RWPE1 (cell line): ENCODE measurements at regions not wholly inside any gene's neighbourhood (a gene's known extent, or its start where the extent isn't known, plus 50 kb on each side); places are given as distances from the start of the nearest gene placed in this dataset.

Source experiments
- CTCF ChIA-PET: fragments of 350-600 bp; sonication (Branson Sonifier 250); formaldehyde crosslinking; extraction: SDS; loops from one replicate; lab custom pipeline; 2021; lab: Yijun Ruan, JAX
- POLR2A ChIA-PET: fragments of 400-600 bp; formaldehyde crosslinking; extraction: SDS; loops from one replicate; lab custom pipeline; 2020; ENCODE audit warnings: antibody characterized with exemption; ENCODE audit not compliant: low non-redundant PET; lab: Yijun Ruan, JAX
- DNase-seq: peaks from one replicate; pipeline ENCODE4 v3.0.0; 2012; ENCODE audit warnings: low spot score
- H3K27ac ChIP-seq: fragments of 450-650 bp; 2 replicates; pipeline ENCODE4 v1.5.1; 2017
- TF ChIP-seq, protein P1 (sequence below): fragments of 450-650 bp; conservative IDR thresholded peaks from 2 replicates; pipeline ENCODE4 v1.5.1; 2017; ENCODE audit warnings: low read depth, mild to moderate bottlenecking

DNA sequence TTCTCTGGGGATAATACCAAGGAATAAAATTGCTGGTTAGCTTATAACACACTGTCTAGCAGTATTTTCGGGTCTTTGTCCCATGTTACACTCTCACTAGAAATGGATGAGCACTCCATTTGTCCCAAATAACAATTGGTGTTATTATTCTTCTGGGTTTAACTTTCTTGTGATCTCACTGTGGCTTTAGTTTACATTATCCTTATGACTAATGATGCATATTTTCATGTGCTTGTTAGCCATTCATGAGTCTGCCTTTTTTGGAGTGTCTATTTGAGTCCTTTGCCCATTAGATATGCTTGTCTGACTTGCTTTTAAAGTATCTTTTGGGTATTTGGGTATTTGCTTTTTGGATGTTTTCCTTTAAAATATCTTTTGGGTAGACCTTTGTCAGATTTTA is 372.9 kb upstream of the TENM3 start:
- TF ChIP-seq, protein P1, sequence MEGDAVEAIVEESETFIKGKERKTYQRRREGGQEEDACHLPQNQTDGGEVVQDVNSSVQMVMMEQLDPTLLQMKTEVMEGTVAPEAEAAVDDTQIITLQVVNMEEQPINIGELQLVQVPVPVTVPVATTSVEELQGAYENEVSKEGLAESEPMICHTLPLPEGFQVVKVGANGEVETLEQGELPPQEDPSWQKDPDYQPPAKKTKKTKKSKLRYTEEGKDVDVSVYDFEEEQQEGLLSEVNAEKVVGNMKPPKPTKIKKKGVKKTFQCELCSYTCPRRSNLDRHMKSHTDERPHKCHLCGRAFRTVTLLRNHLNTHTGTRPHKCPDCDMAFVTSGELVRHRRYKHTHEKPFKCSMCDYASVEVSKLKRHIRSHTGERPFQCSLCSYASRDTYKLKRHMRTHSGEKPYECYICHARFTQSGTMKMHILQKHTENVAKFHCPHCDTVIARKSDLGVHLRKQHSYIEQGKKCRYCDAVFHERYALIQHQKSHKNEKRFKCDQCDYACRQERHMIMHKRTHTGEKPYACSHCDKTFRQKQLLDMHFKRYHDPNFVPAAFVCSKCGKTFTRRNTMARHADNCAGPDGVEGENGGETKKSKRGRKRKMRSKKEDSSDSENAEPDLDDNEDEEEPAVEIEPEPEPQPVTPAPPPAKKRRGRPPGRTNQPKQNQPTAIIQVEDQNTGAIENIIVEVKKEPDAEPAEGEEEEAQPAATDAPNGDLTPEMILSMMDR = no peak
- H3K27ac ChIP-seq = no peak overlapping the region
- CTCF ChIA-PET = no interaction called here
- no peak for DNase-seq
- POLR2A ChIA-PET = no interaction called here

DNA sequence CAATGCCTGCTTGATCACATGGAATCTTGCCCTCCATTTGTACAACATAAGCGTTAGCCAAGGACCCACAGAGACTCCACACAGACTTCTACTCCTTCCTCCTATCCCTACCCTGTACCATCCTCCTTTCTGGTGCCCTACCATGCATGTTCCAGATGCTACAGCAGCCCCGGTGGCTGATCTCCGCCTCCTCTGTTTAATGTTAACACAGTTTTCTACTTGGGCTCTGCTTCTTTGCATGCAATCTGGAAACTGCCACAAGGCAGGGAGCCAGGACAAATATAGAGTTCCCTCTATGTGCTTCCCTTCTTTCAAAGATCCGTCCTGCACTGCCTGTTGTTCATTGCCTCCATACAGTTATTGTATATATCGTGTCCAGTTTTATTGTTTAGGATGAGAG is 368.6 kb upstream of the TENM3 start:
- TF ChIP-seq, protein P1 = no peak
- no peak overlapping the region for H3K27ac ChIP-seq
- no peak for DNase-seq
- POLR2A ChIA-PET = no interaction called here
- CTCF ChIA-PET = interaction anchor here (0.7 kb wide), 1 partner anchor 1076 kb away, joined by 3 read pairs; no protein-coding TSS in a partner anchor

DNA sequence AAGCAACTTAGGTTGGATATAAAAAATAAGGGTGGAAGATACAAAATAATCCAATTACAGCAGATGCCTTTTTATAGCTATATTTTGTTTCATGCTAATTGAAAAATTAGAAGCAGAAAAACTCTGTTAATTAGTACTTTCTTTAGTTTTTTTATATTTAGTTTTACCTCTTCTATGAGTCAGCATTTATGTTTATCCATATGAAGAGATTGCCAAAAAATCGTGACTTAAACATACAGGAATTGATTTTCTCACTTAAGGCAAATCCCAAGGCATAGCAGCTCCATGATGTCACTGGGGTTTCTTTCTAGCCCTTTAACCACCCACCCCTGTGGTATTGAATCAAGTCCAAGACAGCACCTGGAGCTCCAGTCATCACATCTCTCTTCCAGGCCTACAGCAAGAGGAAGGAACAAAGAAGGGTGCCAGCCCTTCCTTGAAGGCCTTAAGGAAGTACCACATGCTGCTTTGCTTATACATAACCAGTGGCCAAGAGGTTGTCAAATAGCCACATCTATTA is 365.8 kb upstream of the TENM3 start:
- ChIA-PET CTCF (no interaction called here), POLR2A (no interaction called here)
- no peak overlapping the region for H3K27ac ChIP-seq
- TF ChIP-seq, protein P1 = no peak
- DNase-seq = peak; percentile 46

DNA sequence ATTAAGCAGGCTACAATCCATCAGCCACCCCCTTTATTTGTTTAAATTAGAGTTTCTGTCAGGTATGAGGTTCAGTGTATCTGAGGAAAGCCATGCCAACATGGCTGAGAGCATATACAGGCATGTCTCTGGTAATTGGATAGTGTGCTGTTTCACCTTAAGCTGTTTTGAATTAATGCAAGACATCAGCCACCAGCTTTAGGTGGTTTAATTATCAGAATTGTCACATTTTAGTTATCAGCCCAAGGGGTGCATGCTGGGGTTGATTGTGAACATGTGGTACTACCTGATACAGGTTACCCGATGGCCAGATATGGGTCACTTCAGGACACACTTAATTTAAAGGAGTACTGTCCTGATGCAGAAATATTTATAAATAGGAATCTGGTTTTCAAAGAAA is 353.2 kb upstream of the TENM3 start:
- H3K27ac ChIP-seq = no peak overlapping the region
- ChIA-PET CTCF (interaction anchor here (0.6 kb wide), 1 partner anchor 75 kb away, joined by 4 read pairs; no protein-coding TSS in a partner anchor), POLR2A (no interaction called here)
- no peak for DNase-seq
- TF ChIP-seq, protein P1 = no peak

DNA sequence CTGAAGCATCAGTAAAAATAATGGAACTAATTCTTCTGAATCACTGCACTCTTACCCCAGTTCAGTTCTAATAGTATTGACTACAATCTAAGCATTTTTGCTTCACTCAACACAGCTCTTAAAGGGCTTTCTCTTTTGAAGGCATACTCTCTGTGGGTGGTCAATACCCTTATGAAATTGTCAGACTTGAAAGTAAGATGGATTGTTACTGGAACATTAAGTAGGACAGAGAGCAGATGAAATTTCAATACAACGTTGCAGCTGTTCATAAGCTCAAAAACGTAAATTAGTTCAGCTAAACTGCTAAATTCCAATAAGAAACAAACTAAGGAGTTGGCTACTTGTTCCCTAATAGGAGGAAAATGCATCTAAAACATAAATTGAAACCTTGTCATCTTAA is 352.3 kb upstream of the TENM3 start:
- CTCF ChIA-PET = interaction anchor here (1.0 kb wide), 1 partner anchor 748 kb away, joined by 4 read pairs; no protein-coding TSS in a partner anchor
- POLR2A ChIA-PET = no interaction called here
- TF ChIP-seq, protein P1 = no peak
- H3K27ac ChIP-seq = no peak overlapping the region
- no peak for DNase-seq

DNA sequence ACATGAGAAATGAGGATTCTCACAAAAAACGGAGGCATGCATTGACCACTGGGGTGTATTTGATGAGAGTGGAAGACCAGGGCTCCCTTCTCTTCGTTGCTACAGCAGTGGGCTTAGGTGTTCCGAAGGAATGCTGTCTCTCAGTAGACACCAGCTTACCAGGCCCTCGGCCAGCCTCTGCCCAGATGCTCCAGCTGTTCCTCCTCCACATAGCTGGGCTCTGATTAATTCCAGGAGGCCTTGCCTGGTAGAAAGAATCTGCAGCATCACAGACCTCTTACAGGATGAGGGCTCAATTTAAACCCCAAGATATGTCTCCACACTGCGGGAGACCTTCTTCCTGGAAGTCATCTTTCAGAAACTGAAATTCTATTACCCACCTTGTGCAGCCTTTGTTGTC is 346.6 kb upstream of the TENM3 start:
- no peak overlapping the region for H3K27ac ChIP-seq
- POLR2A ChIA-PET = no interaction called here
- CTCF ChIA-PET = no interaction called here
- TF ChIP-seq, protein P1 = no peak
- no peak for DNase-seq
